ENCODE measurements at regions not wholly inside any gene's neighbourhood (a gene's known extent, or its start where the extent isn't known, plus 50 kb on each side); places are given as distances from the start of the nearest gene placed in this dataset.

DNA sequence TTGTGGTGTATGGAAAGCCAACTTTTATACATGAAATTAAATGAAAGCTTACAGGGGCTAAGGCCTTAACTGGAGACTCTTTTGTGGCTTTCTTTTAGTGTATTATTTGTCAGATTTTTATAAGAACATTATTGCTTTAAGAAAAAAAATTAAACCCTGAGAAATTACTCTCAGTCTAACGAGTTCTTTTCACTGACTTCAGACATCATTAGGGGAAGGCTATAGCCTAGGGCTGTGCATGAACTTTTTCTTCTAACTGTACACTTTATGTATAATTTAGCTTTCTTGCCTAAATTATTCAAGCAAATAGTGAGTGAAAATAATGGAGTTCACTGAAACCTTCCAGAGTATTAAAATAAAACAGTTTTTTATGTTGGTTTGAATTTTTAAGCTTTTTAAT lies 151.1 kb upstream of the MEIS1 start (continued):
- TF ChIP-seq JUND (IDR thresholded peaks at IDR 0.05; ENCODE audit: low read length), result no peak
- no peak for TF ChIP-seq CBX8 (IDR thresholded peaks at IDR 0.05; ENCODE audit: borderline replicate concordance, low read depth, low read length)
- TF ChIP-seq, protein P1, sequence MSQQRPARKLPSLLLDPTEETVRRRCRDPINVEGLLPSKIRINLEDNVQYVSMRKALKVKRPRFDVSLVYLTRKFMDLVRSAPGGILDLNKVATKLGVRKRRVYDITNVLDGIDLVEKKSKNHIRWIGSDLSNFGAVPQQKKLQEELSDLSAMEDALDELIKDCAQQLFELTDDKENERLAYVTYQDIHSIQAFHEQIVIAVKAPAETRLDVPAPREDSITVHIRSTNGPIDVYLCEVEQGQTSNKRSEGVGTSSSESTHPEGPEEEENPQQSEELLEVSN (IDR thresholded peaks at IDR 0.05), result no peak
- no peak for TF ChIP-seq YY1 (IDR thresholded peaks at IDR 0.05; ENCODE audit: low read depth, low read length)
- no peak for TF ChIP-seq TCF12 (IDR thresholded peaks at IDR 0.05; ENCODE audit: low read depth, low read length)
